ENCODE measurements at regions not wholly inside any gene's neighbourhood (a gene's known extent, or its start where the extent isn't known, plus 50 kb on each side); places are given as distances from the start of the nearest gene placed in this dataset.

DNA sequence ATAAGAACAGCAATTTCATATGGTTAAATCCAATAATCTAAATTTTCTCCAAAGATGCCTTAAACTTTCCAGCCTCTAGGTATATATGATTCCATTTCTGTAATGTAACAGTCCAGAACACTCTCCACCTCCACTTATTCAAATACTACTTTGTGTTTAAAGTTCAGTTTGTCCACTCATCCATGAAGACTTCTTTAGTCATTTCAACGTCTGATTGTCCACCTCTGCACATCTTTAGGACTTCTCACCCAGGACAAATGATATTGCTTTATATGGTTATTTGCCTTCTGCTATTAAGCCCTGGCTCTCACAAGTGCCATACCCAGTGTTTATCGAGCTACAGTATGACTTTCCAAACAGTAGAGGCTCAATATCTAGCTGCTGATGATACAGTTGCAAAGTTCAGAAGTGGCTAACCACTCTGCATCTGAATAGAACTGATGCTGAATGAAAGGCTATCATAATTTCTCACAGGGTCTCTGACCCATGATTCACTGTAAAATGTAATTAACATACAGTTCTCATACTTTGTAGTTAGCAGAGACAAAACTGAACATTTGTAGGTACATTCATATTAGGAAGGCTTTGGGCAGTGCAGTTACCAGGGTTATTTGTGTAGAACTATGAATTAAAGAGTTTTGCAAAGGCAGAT is 93.7 kb upstream of the MBNL1 start:
- TF ChIP-seq EZH2 (IDR thresholded peaks at IDR 0.05; ENCODE audit: low read depth, low read length, severe bottlenecking): no peak
- TF ChIP-seq, protein P1, sequence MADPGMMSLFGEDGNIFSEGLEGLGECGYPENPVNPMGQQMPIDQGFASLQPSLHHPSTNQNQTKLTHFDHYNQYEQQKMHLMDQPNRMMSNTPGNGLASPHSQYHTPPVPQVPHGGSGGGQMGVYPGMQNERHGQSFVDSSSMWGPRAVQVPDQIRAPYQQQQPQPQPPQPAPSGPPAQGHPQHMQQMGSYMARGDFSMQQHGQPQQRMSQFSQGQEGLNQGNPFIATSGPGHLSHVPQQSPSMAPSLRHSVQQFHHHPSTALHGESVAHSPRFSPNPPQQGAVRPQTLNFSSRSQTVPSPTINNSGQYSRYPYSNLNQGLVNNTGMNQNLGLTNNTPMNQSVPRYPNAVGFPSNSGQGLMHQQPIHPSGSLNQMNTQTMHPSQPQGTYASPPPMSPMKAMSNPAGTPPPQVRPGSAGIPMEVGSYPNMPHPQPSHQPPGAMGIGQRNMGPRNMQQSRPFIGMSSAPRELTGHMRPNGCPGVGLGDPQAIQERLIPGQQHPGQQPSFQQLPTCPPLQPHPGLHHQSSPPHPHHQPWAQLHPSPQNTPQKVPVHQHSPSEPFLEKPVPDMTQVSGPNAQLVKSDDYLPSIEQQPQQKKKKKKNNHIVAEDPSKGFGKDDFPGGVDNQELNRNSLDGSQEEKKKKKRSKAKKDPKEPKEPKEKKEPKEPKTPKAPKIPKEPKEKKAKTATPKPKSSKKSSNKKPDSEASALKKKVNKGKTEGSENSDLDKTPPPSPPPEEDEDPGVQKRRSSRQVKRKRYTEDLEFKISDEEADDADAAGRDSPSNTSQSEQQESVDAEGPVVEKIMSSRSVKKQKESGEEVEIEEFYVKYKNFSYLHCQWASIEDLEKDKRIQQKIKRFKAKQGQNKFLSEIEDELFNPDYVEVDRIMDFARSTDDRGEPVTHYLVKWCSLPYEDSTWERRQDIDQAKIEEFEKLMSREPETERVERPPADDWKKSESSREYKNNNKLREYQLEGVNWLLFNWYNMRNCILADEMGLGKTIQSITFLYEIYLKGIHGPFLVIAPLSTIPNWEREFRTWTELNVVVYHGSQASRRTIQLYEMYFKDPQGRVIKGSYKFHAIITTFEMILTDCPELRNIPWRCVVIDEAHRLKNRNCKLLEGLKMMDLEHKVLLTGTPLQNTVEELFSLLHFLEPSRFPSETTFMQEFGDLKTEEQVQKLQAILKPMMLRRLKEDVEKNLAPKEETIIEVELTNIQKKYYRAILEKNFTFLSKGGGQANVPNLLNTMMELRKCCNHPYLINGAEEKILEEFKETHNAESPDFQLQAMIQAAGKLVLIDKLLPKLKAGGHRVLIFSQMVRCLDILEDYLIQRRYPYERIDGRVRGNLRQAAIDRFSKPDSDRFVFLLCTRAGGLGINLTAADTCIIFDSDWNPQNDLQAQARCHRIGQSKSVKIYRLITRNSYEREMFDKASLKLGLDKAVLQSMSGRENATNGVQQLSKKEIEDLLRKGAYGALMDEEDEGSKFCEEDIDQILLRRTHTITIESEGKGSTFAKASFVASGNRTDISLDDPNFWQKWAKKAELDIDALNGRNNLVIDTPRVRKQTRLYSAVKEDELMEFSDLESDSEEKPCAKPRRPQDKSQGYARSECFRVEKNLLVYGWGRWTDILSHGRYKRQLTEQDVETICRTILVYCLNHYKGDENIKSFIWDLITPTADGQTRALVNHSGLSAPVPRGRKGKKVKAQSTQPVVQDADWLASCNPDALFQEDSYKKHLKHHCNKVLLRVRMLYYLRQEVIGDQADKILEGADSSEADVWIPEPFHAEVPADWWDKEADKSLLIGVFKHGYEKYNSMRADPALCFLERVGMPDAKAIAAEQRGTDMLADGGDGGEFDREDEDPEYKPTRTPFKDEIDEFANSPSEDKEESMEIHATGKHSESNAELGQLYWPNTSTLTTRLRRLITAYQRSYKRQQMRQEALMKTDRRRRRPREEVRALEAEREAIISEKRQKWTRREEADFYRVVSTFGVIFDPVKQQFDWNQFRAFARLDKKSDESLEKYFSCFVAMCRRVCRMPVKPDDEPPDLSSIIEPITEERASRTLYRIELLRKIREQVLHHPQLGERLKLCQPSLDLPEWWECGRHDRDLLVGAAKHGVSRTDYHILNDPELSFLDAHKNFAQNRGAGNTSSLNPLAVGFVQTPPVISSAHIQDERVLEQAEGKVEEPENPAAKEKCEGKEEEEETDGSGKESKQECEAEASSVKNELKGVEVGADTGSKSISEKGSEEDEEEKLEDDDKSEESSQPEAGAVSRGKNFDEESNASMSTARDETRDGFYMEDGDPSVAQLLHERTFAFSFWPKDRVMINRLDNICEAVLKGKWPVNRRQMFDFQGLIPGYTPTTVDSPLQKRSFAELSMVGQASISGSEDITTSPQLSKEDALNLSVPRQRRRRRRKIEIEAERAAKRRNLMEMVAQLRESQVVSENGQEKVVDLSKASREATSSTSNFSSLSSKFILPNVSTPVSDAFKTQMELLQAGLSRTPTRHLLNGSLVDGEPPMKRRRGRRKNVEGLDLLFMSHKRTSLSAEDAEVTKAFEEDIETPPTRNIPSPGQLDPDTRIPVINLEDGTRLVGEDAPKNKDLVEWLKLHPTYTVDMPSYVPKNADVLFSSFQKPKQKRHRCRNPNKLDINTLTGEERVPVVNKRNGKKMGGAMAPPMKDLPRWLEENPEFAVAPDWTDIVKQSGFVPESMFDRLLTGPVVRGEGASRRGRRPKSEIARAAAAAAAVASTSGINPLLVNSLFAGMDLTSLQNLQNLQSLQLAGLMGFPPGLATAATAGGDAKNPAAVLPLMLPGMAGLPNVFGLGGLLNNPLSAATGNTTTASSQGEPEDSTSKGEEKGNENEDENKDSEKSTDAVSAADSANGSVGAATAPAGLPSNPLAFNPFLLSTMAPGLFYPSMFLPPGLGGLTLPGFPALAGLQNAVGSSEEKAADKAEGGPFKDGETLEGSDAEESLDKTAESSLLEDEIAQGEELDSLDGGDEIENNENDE (IDR thresholded peaks at IDR 0.05; ENCODE audit: insufficient replicate concordance, low read length): no peak
- TF ChIP-seq EP300 (IDR thresholded peaks at IDR 0.05; ENCODE audit: borderline replicate concordance in 1 of 2, low read depth in 2 of 2, low read length in 2 of 2): no peak
- TF ChIP-seq ZNF274 (IDR thresholded peaks at IDR 0.05; ENCODE audit: borderline replicate concordance, extremely low read depth, low read length): no peak
- TF ChIP-seq YY1 (IDR thresholded peaks at IDR 0.05; ENCODE audit: low read depth, low read length): no peak
- TF ChIP-seq, protein P2, sequence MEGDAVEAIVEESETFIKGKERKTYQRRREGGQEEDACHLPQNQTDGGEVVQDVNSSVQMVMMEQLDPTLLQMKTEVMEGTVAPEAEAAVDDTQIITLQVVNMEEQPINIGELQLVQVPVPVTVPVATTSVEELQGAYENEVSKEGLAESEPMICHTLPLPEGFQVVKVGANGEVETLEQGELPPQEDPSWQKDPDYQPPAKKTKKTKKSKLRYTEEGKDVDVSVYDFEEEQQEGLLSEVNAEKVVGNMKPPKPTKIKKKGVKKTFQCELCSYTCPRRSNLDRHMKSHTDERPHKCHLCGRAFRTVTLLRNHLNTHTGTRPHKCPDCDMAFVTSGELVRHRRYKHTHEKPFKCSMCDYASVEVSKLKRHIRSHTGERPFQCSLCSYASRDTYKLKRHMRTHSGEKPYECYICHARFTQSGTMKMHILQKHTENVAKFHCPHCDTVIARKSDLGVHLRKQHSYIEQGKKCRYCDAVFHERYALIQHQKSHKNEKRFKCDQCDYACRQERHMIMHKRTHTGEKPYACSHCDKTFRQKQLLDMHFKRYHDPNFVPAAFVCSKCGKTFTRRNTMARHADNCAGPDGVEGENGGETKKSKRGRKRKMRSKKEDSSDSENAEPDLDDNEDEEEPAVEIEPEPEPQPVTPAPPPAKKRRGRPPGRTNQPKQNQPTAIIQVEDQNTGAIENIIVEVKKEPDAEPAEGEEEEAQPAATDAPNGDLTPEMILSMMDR (IDR thresholded peaks at IDR 0.05; ENCODE audit: control extremely low read depth in 1 of 3, insufficient read depth in 1 of 3, low read depth in 1 of 3, low read length in 3 of 3): no peak
